Activated T-helper 2 cell treated with anti-CD3 and anti-CD28 coated beads, Interferon-gamma antibody, Interleukin-2, Interleukin-4, amounts not matched to agents 10 μg/mL and 5 μg/mL and 100 μg/mL, durations not matched to agents 14 hours and 24 hours and 36 hours (primary cell): ENCODE measurements at regions not wholly inside any gene's neighbourhood (a gene's known extent, or its start where the extent isn't known, plus 50 kb on each side); places are given as distances from the start of the nearest gene placed in this dataset.

ENCODE experiments used
- DNase-seq: peaks from one replicate; pipeline ENCODE4 v3.0.0; 2021; ENCODE audit warnings: low spot score
- H3K27ac Mint-ChIP-seq: one replicate; pipeline ENCODE4 v1.8.0; 2021; ENCODE audit warnings: mixed read lengths
- H3K27me3 Mint-ChIP-seq: one replicate; pipeline ENCODE4 v1.8.0; 2021; ENCODE audit warnings: low read depth, mixed read lengths
- H3K36me3 Mint-ChIP-seq: one replicate; pipeline ENCODE4 v1.8.0; 2021; ENCODE audit warnings: low read depth, mixed read lengths
- H3K4me1 Mint-ChIP-seq: one replicate; pipeline ENCODE4 v1.8.0; 2021; ENCODE audit warnings: low read depth, mixed read lengths
- H3K4me3 Mint-ChIP-seq: one replicate; pipeline ENCODE4 v1.8.0; 2021; ENCODE audit warnings: low read depth, mild to moderate bottlenecking, moderate library complexity, mixed read lengths
- H3K9me3 Mint-ChIP-seq: one replicate; pipeline ENCODE4 v1.8.0; 2021; ENCODE audit warnings: mixed read lengths
- intact Hi-C: fragments of 100-400 bp; cut with micrococcal nuclease; formaldehyde crosslinking; loops from one replicate; pipeline ENCODE4 v1.15.1; 2023

DNA sequence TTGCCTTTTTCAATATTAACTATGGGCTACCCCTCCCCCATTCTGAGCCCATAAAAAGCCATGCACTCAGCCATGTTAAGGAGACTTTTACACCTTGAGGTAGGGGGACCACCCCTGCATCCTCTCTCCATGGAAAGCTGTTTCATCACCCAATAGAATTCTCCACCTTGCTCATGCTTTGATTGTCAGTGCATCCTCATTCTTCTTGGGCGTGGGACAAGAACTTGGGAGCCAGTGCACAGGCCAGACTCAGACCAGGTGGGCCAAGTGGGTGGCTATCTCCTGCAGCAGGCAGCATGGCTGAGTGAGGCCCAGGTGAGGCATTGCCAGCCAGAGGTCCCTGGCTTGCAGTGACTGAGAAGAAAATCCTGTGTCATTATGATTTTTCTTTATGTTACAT, 357.4 kb upstream of the CDIN1 start:
- Mint-ChIP-seq H3K4me1 (no peaks in the 10 kb centered on the region), H3K27ac (no peak overlapping the region), H3K27me3 (no peaks in the 10 kb centered on the region), H3K36me3 (no peaks in the 10 kb centered on the region), H3K4me3 (no peak overlapping the region), H3K9me3 (peaks cover 31% of the 10 kb centered on the region)
- DNase-seq, result no peak
- intact Hi-C loops, result no loop called here

DNA sequence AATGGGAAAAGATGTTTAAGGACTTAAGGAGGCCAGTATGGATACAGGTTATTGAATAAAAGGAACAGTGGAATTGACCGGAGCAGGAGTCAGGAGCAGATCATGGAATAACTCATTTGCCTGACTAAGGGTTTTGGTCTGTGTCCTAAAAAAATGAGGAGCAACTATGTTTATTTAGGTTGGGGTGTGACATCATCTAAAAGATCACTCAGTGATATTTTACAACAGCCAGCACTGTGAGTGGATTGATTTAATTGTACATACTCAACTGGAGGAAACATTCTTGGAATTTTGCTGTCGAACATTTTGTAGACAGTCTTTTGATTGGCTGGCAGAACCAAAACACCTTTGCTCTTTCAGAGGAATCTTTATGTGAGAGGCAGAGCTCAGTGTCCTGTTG, 348.6 kb upstream of the CDIN1 start:
- H3K4me3 Mint-ChIP-seq, result no peak overlapping the region
- H3K27ac Mint-ChIP-seq, result no peak overlapping the region
- H3K4me1 Mint-ChIP-seq, result no peaks in the 10 kb centered on the region
- H3K9me3 Mint-ChIP-seq, result peaks cover 20% of the 10 kb centered on the region
- intact Hi-C loops, result no loop called here
- H3K27me3 Mint-ChIP-seq, result no peaks in the 10 kb centered on the region
- H3K36me3 Mint-ChIP-seq, result no peaks in the 10 kb centered on the region
- DNase-seq, result no peak

DNA sequence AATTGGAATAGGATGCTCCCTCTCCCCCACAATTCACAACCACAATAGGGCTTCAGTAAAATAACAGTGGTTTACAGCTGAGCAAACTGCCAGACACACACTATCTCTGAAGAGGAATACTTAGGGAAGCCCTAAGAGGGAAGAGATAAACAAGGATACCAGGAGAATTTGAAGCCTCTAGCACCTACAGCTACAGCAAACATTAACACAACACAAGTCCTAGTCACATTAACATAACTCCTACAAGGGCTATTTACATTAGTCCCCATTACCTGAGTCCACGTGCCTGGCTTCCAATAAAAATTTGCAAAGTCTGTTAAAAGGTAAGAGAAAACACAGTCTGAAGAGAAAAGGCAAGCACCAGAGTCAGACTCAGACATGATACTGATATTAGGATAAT, 346.9 kb upstream of the CDIN1 start:
- Mint-ChIP-seq H3K27ac (no peak overlapping the region), H3K4me3 (no peak overlapping the region), H3K4me1 (no peaks in the 10 kb centered on the region), H3K9me3 (peaks cover 20% of the 10 kb centered on the region), H3K36me3 (no peaks in the 10 kb centered on the region), H3K27me3 (no peaks in the 10 kb centered on the region)
- DNase-seq, result no peak
- intact Hi-C loops, result no loop called here

DNA sequence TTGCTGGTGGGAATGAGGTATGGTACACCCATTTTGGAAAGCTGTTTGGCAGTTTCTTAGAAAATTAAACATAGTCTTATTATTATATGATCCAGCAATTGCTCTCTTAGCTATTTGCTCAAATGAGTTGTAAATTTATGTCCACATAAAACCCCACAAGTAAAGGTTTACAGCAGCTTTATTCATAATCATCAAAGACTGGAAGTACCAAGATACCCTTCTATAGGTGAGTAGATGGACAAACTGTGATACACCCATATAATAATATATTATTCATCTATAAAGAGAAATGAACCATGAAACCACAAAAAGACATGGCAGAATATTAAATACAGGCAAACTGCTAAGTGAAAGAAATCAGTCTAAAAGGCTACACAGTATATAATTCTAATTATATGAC, 344.7 kb upstream of the CDIN1 start:
- no peaks in the 10 kb centered on the region for H3K27me3 Mint-ChIP-seq
- no peaks in the 10 kb centered on the region for H3K4me1 Mint-ChIP-seq
- intact Hi-C loops, result no loop called here
- no peak overlapping the region for H3K27ac Mint-ChIP-seq
- no peaks in the 10 kb centered on the region for H3K36me3 Mint-ChIP-seq
- no peak overlapping the region for H3K4me3 Mint-ChIP-seq
- DNase-seq, result no peak
- H3K9me3 Mint-ChIP-seq, result peaks cover 20% of the 10 kb centered on the region

DNA sequence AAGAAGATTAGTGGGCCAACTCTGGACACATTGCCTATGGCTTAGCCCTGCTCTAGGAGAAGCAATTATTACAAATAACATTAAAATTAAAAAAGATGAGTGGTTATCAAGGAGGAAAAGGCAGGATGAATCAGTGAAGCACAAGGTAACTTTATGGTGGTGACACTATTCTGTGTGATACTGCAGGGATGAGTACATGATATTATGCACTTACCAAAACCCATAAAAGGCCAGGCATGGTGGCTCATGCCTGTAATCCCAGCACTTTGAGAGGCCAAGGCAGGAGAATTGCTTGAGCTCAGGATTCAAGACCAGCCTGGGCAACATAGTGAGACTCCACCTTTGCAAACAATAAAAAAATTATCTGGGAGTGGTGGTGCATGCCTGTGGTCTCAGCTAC, 344.3 kb upstream of the CDIN1 start:
- intact Hi-C loops, result no loop called here
- Mint-ChIP-seq H3K27ac (no peak overlapping the region), H3K4me1 (no peaks in the 10 kb centered on the region), H3K27me3 (no peaks in the 10 kb centered on the region), H3K4me3 (no peak overlapping the region), H3K36me3 (no peaks in the 10 kb centered on the region), H3K9me3 (peaks cover 20% of the 10 kb centered on the region)
- DNase-seq, result no peak

DNA sequence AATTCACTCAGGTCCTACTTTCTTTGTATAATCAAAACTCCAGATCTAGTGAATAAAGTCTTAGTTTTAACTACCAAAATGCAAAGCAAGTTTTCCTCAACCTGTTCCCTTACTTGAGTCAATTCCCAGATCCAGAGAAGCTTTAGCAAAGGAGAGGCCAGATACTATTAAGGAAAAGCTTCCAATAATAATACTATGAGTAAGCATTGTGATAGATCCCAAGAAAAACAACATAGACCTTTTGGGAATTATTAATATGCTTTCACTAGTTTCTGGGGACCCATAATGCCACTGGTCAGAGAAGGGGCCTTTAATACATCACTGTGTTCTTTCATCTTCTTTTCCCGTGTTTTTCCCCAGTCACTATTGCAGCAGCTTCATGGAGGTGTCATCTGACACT, 339.9 kb upstream of the CDIN1 start:
- DNase-seq, result no peak
- Mint-ChIP-seq H3K36me3 (no peaks in the 10 kb centered on the region), H3K27ac (no peak overlapping the region), H3K4me1 (no peaks in the 10 kb centered on the region), H3K9me3 (peaks cover 15% of the 10 kb centered on the region), H3K27me3 (no peaks in the 10 kb centered on the region), H3K4me3 (no peak overlapping the region)
- intact Hi-C loops, result no loop called here

DNA sequence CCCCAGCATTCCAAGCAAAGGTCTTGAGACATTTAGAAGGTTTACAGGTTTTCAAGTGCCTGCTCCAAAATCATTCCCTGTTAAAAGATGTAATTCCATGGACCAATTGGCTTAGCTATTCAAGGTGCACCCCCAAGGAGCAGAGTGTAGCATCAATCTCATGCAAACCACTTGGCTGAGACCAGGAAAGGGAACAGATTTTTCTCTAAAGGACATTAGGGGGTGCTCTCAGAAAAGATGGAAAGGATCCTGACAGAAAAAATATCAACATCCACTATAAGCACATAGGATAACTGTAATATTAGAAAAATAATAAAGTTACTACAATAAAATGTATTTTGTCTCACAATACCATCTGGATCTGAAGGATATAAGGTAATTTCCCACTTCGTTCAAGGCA, 328.0 kb upstream of the CDIN1 start:
- no peaks in the 10 kb centered on the region for H3K27me3 Mint-ChIP-seq
- H3K36me3 Mint-ChIP-seq, result no peaks in the 10 kb centered on the region
- intact Hi-C loops, result no loop called here
- no peak overlapping the region for H3K27ac Mint-ChIP-seq
- DNase-seq, result no peak
- no peaks in the 10 kb centered on the region for H3K4me1 Mint-ChIP-seq
- H3K4me3 Mint-ChIP-seq, result no peak overlapping the region
- H3K9me3 Mint-ChIP-seq, result peaks cover 8% of the 10 kb centered on the region

DNA sequence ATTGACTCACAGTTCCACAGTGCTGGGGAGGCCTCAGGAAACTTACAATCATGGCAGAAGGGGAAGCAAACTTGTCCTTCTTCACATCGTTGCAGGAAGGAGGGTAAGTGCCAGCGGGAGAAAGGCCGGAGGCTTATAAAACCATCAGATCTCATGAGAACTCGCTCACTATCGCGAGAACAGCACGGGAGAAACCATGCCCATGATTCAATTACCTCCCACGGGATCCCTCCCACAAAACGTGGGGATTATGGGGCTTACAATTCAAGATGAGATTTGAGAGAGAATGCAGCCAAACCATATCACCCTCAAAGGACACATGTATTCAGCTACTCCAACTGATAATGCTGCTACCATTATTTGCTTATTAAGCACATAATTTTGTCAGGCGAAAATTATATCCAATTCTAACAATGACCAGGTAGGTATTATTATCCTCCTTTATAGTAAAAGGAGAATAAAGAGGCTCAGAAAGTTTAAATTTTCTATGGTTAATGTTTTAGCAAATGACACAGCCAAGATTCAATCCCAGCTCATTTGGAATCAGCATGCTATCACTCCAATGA, 327.2 kb upstream of the CDIN1 start:
- Mint-ChIP-seq H3K4me1 (no peaks in the 10 kb centered on the region), H3K27me3 (no peaks in the 10 kb centered on the region), H3K9me3 (peaks cover 6% of the 10 kb centered on the region), H3K27ac (no peak overlapping the region), H3K36me3 (no peaks in the 10 kb centered on the region), H3K4me3 (no peak overlapping the region)
- intact Hi-C loops, result no loop called here
- DNase-seq, result no peak

DNA sequence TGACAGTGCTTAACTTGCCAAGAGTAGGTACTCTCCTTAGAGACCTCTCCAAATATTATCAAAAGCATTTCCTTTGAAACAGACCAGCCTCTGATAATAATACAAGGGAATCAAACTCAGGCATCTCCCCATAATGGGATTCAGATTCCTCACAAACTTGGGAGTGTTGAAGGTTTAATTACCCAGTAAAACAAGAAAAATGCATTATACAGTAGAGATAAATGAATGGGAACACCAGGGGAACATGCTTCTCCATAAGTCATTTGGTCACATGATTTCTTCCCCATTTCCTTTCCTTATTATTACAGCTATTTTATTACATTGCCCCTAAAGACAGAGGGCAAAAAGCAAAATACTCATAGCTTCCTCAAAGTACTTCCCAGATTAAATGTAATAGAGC, 325.0 kb upstream of the CDIN1 start:
- H3K9me3 Mint-ChIP-seq, result peaks cover 12% of the 10 kb centered on the region

DNA sequence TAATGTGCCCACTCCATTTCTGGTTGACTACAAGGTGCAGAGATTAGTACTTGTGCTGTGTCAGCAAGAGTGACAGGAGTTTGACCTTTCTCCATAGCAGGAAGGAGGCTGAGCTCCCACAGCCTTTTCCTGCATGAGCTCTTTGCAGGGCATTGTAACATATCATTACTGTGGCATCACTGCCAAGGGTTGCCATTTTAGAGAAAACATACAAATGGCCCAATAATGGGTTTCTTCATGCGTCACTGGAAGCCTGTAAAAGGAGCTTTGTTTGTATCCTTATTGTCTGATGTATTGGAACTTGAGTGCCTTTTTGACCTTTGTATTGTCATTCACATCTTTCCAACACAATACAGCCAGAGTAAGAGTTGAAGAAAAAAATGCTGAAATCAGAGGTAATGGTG, 323.0 kb upstream of the CDIN1 start:
- Mint-ChIP-seq H3K4me3 (no peak overlapping the region), H3K4me1 (no peaks in the 10 kb centered on the region), H3K27ac (no peak overlapping the region), H3K27me3 (no peaks in the 10 kb centered on the region), H3K36me3 (no peaks in the 10 kb centered on the region), H3K9me3 (peaks cover 6% of the 10 kb centered on the region)
- intact Hi-C loops, result no loop called here
- DNase-seq, result no peak

More for the DNA sequence above, 325.0 kb upstream of the CDIN1 start:
- DNase-seq, result no peak
- no peaks in the 10 kb centered on the region for H3K27me3 Mint-ChIP-seq
- no peaks in the 10 kb centered on the region for H3K36me3 Mint-ChIP-seq
- no peak overlapping the region for H3K27ac Mint-ChIP-seq
- no peaks in the 10 kb centered on the region for H3K4me1 Mint-ChIP-seq
- no peak overlapping the region for H3K4me3 Mint-ChIP-seq
- intact Hi-C loops, result no loop called here

DNA sequence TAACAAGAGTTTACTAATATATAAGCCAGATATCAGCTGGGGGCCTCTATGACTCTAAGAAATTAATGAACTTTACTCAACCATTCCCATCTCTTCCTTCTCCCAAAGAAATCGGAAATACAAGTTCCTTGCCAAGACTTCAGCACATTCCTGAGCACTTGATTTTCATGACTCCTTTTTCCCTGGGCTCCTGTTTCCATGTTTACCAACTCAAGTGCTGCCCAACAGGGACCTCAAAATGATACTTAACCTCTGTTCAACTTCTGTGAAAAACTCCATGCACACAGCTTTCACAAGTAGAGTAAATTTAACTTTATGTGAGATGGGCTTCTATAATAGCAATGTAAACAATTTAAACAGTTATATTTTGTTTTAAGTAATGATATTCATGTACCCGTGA, 315.8 kb upstream of the CDIN1 start:
- Mint-ChIP-seq H3K9me3 (peaks cover 5% of the 10 kb centered on the region), H3K4me1 (no peaks in the 10 kb centered on the region), H3K27ac (no peak overlapping the region), H3K36me3 (no peaks in the 10 kb centered on the region), H3K27me3 (no peaks in the 10 kb centered on the region), H3K4me3 (no peak overlapping the region)
- intact Hi-C loops, result no loop called here
- no peak for DNase-seq

DNA sequence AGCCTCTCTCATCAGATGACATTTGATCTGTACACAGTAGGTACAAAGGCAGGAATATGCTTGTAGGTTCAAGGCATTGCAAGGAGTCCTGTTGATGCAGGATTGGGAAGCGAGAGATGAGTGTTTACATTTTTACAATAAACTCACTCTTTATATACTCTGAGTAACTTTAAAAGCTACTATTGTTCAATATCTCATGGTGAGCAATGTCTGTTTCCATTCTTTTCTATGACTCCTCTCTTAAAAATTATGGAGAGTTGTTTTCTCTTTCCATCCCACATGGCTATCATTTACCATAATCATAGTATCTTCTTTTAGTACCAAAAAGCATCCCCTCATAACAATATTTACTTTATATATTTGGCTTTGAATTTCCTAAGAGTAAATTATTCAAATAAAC, 314.0 kb upstream of the CDIN1 start:
- Mint-ChIP-seq H3K4me1 (no peaks in the 10 kb centered on the region), H3K9me3 (peaks cover 5% of the 10 kb centered on the region), H3K27ac (no peak overlapping the region), H3K36me3 (no peaks in the 10 kb centered on the region), H3K27me3 (no peaks in the 10 kb centered on the region), H3K4me3 (no peak overlapping the region)
- intact Hi-C loops, result no loop called here
- no peak for DNase-seq

DNA sequence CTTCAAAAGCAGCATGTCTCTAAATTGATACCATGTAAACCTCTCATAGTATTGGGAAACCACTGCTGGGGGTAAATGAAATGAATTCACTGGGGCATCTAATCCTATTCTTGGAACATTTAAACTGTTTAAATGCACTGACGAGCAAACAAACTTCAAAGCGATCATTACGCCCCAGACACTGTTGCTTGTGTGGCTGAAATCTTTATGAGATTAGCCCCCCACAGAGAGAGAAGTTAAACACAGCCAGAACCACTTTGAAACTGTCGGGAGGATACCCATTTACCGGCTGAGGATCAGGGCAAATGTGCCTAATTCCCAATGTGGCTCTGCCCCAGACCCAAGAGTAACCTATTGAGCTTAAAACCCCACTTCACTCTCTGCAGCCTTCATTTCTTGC, 308.4 kb upstream of the CDIN1 start:
- Mint-ChIP-seq H3K9me3 (peaks cover 4% of the 10 kb centered on the region), H3K36me3 (no peaks in the 10 kb centered on the region), H3K4me3 (no peak overlapping the region), H3K4me1 (no peaks in the 10 kb centered on the region), H3K27me3 (no peaks in the 10 kb centered on the region), H3K27ac (no peak overlapping the region)
- intact Hi-C loops, result no loop called here
- no peak for DNase-seq

DNA sequence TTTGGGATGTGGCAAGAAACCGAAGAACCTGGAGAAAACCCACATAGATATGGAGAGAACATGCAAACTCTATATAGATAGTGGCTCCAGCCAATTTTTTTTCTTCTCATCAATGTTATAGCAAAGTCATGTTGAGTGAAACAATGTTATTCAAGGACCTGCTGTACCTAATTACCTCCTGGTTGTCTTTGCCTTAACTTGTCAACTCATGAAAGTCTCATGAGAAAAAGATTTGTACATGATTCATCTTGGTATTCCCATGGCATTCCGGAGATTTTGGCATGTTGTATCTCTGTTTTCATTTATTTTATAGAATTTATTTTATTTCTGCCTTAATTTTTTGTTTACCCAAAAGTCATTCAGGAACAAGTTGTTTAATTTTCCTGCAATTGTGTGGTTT, 303.8 kb upstream of the CDIN1 start:
- Mint-ChIP-seq H3K4me1 (no peaks in the 10 kb centered on the region), H3K27me3 (no peaks in the 10 kb centered on the region), H3K4me3 (no peak overlapping the region), H3K36me3 (no peaks in the 10 kb centered on the region), H3K27ac (no peak overlapping the region), H3K9me3 (peaks cover 27% of the 10 kb centered on the region)
- DNase-seq, result no peak
- intact Hi-C loops, result no loop called here
